ENCODE measurements at regions not wholly inside any gene's neighbourhood (a gene's known extent, or its start where the extent isn't known, plus 50 kb on each side); places are given as distances from the start of the nearest gene placed in this dataset.
A peak's percentile ranks its signal among the peaks of the same experiment; 100 is the strongest.

GRCh38 chr14:71203306-71203705, 296.0 kb downstream of the PCNX1 start:
- no peak overlapping the region for H3K4me3 ChIP-seq (ENCODE audit: low read length)
- no peak for TF ChIP-seq CTCF (conservative IDR thresholded peaks at IDR 0.05; ENCODE audit: low read depth, low read length)
- no peak for DNase-seq (ENCODE audit: low read depth)

GRCh38 chr14:71204231-71204630, 297.0 kb downstream of the PCNX1 start:
- no peak for TF ChIP-seq CTCF (conservative IDR thresholded peaks at IDR 0.05; ENCODE audit: low read depth, low read length)
- H3K4me3 ChIP-seq (ENCODE audit: low read length) = no peak overlapping the region
- DNase-seq (ENCODE audit: low read depth) = no peak

- no peak overlapping the region for H3K4me3 ChIP-seq (ENCODE audit: low read length)
- TF ChIP-seq CTCF (conservative IDR thresholded peaks at IDR 0.05; ENCODE audit: low read depth, low read length) = no peak
- DNase-seq (ENCODE audit: low read depth) = no peak
These were observed 297.5 kb downstream of the PCNX1 start for GRCh38 chr14:71204768-71205167.

- no peak overlapping the region for H3K4me3 ChIP-seq (ENCODE audit: low read length)
- TF ChIP-seq CTCF (conservative IDR thresholded peaks at IDR 0.05; ENCODE audit: low read depth, low read length) = no peak
- DNase-seq (ENCODE audit: low read depth) = no peak
These were observed 298.9 kb downstream of the PCNX1 start for GRCh38 chr14:71206123-71206522.

- no peak overlapping the region for H3K4me3 ChIP-seq (ENCODE audit: low read length)
- DNase-seq (ENCODE audit: low read depth) = peak; percentile 87
- TF ChIP-seq CTCF (conservative IDR thresholded peaks at IDR 0.05; ENCODE audit: low read depth, low read length) = no peak
These were observed 299.6 kb downstream of the PCNX1 start for GRCh38 chr14:71206766-71207371.

- H3K4me3 ChIP-seq (ENCODE audit: low read length) = no peak overlapping the region
- no peak for DNase-seq (ENCODE audit: low read depth)
These were observed 301.6 kb downstream of the PCNX1 start for GRCh38 chr14:71208702-71209357.

More at GRCh38 chr14:71208702-71209357, 301.6 kb downstream of the PCNX1 start:
- no peak for TF ChIP-seq CTCF (conservative IDR thresholded peaks at IDR 0.05; ENCODE audit: low read depth, low read length)
